Right lobe of liver (tissue), 4 donors: ENCODE measurements at regions not wholly inside any gene's neighbourhood (a gene's known extent, or its start where the extent isn't known, plus 50 kb on each side); places are given as distances from the start of the nearest gene placed in this dataset.

Experiments used
- CTCF ChIP-seq, 4 donors: fragments of 200-600 bp in 3 of 4; fragments of 450-650 bp in 1 of 4; IDR thresholded peaks; one replicate each; pipeline versions ENCODE4 v1.5.1 to v1.8.0; 2016 to 2022; ENCODE audit warnings: antibody characterized with exemption in 4 of 4, mild to moderate bottlenecking in 2 of 4
- POLR2A ChIP-seq: fragments of 450-650 bp; IDR thresholded peaks from one replicate; pipeline ENCODE4 v1.6.1; 2017; ENCODE audit warnings: antibody characterized with exemption, mild to moderate bottlenecking
- donor health status: DM: no; HTN: no; CAD: no.
- donor health status: DM: no; HTN: no; CAD: no.
- donor health status: DM: no; HTN: yes; CAD: no.

- TF ChIP-seq POLR2A (no peak), CTCF (IDR thresholded peaks at IDR 0.05) (no peak)
Observed at GRCh38 chr11:122028545-122028944, 87.5 kb downstream of the BLID start.
